Hepatocyte (in vitro differentiated cells): ENCODE measurements at regions not wholly inside any gene's neighbourhood (a gene's known extent, or its start where the extent isn't known, plus 50 kb on each side); places are given as distances from the start of the nearest gene placed in this dataset.

ENCODE experiments used
- DNase-seq: peaks from one replicate; pipeline ENCODE4 v3.0.0-alpha.2; 2016; ENCODE audit warnings: low spot score
- H2AFZ ChIP-seq: fragments of 200-600 bp; sonication (generic); 2 replicates; pipeline ENCODE4 v1.6.0; 2016; ENCODE audit warnings: antibody characterized with exemption, mild to moderate bottlenecking
- H3K27ac ChIP-seq: fragments of 200-600 bp; sonication (generic); 2 replicates; pipeline ENCODE4 v1.5.1; 2016; ENCODE audit warnings: mild to moderate bottlenecking
- H3K27me3 ChIP-seq: fragments of 200-600 bp; sonication (generic); 2 replicates; pipeline ENCODE4 v1.6.1; 2016
- H3K36me3 ChIP-seq: fragments of 200-600 bp; sonication (generic); replicated peaks from 2 replicates; pipeline ENCODE4 v1.5.1; 2016; ENCODE audit warnings: low read depth; ENCODE audit not compliant: insufficient read depth
- H3K4me1 ChIP-seq: fragments of 200-600 bp; sonication (generic); 2 replicates; pipeline ENCODE4 v1.5.1; 2016; ENCODE audit warnings: mild to moderate bottlenecking, moderate library complexity; ENCODE audit not compliant: insufficient read depth
- H3K4me2 ChIP-seq: fragments of 200-600 bp; sonication (generic); 2 replicates; pipeline ENCODE4 v1.6.0; 2016
- H3K4me3 ChIP-seq: fragments of 200-600 bp; sonication (generic); 2 replicates; pipeline ENCODE4 v1.5.1; 2016; ENCODE audit warnings: mild to moderate bottlenecking
- H3K79me2 ChIP-seq: fragments of 200-600 bp; sonication (generic); 2 replicates; pipeline ENCODE4 v1.6.0; 2017; ENCODE audit warnings: mild to moderate bottlenecking
- H3K9me2 ChIP-seq: fragments of 200-600 bp; sonication (generic); replicated peaks from 2 replicates; pipeline ENCODE4 v1.6.0; 2017; ENCODE audit warnings: mild to moderate bottlenecking; ENCODE audit not compliant: insufficient read depth
- H3K9me3 ChIP-seq: fragments of 200-600 bp; sonication (generic); 2 replicates; pipeline ENCODE4 v1.5.1; 2016; ENCODE audit warnings: low read depth, mild to moderate bottlenecking
- H4K20me1 ChIP-seq: fragments of 200-600 bp; sonication (generic); 2 replicates; pipeline ENCODE4 v1.6.0; 2016; ENCODE audit warnings: mild to moderate bottlenecking; ENCODE audit not compliant: insufficient read depth, poor library complexity, severe bottlenecking
- CTCF ChIP-seq: fragments of 200-600 bp; sonication (generic); IDR thresholded peaks from 2 replicates; pipeline ENCODE4 v1.5.1; 2016; ENCODE audit warnings: antibody characterized with exemption, mild to moderate bottlenecking; ENCODE audit not compliant: poor library complexity
- EZH2 ChIP-seq: fragments of 200-600 bp; sonication (generic); IDR thresholded peaks from 2 replicates; pipeline ENCODE4 v1.6.1; 2016; ENCODE audit warnings: antibody characterized with exemption, mild to moderate bottlenecking, borderline replicate concordance
- EZH2phosphoT487 ChIP-seq: fragments of 200-600 bp; sonication (generic); IDR thresholded peaks from one replicate; pipeline ENCODE4 v1.6.1; 2018; ENCODE audit warnings: antibody characterized with exemption, mild to moderate bottlenecking, low read depth, moderate library complexity; ENCODE audit not compliant: unreplicated experiment, severe bottlenecking
- WGBS: methylation state at CpG from one replicate; pipeline ENCODE4 v1.1.6; 2016; ENCODE audit warnings: low lambda C conversion rate; ENCODE audit errors: missing lambda C conversion rate; 5-methylcytosine and 5-hydroxymethylcytosine counted together

DNA sequence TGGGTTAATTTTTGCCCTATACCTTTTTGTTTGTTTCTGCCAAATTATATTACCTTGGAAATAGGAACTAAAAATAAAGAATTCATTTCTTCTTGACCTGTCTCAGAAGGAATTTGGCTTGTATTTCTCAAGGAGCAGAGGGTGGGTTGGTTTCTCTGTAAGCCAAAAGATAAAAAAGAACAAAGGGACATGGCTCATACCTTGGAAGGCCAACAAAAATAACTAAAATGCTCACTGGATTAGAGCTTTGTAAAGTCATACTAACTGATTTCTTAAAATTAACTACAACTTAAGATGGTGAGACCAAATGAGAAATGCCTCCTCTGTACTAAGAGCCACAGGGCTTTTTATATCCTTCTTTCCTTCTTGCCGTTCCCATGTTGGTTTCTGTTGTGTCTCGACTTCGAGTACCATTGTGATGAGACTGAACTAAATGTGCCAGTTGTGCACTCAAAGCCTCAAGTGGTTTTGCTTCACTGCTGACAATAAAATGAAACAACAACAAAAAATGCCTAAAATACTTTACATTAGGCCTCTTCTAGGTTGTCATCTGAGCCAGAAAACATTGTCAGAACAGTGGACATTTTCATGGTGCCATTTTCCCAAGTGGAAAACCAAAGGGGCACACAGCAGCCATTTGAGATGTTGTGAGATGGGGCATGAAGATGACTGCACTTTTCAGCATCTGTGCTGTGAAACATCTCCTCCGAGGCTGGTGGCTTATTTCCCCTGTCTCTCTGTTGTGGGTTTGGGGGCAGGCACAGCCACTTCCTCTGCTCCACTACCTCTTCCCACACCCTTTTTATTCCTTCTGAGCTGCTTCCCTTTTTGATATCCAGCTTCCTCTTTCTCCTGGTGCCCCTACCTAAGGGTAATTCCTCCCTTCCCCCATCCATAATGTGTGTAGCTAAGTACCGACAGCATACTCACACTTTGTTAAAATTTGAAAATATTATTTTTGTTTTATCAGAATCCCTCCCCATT, 51.8 kb upstream of the AGR3 start:
- Histone ChIP-seq H3K27ac (no peak overlapping the region), H3K4me2 (no peak overlapping the region), H3K27me3 (no peaks in the 10 kb centered on the region), H3K9me2 (no peaks in the 10 kb centered on the region), H3K79me2 (no peaks in the 10 kb centered on the region), H3K9me3 (no peaks in the 10 kb centered on the region), H3K4me1 (no peaks in the 10 kb centered on the region), H4K20me1 (no peaks in the 10 kb centered on the region), H3K4me3 (no peak overlapping the region), H2AFZ (no peak overlapping the region), H3K36me3 (no peaks in the 10 kb centered on the region)
- TF ChIP-seq EZH2 (no peak), CTCF (no peak), EZH2phosphoT487 (no peak)
- WGBS = 87% methylated on average over 5 of the region's 5 CpGs
- no peak for DNase-seq

DNA sequence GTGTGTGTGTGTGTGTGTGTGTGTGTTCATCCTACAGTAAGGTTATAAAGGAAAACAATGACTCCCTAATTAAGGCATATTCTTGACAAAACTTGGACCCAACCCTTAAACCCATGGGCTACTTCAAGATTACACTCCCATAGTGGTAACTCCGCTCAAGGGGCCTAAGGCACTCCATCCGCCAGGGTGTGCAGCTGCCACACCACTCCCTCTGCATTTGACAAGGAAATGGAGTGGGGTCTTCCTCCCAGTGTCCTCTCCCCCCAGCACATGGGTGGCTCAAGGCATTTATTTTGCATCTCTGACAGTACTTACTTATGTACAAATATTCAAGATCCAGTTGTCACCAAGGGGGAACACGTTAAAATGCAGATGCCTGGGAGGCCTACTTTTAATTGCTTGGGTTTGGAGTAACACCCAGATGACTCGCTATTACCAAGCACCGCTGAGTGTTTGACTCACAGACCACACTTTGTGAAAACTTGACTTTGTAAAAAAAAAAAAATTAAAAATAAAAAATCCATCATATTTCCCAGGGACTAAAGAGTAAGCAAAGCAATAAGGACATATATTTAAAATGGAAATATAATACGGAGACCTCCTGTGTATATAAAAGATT, 53.0 kb upstream of the AGR3 start:
- H3K27ac ChIP-seq = no peak overlapping the region
- no peak overlapping the region for H3K4me2 ChIP-seq
- no peak for DNase-seq
- H3K4me1 ChIP-seq = no peaks in the 10 kb centered on the region
- no peaks in the 10 kb centered on the region for H4K20me1 ChIP-seq
- WGBS = 90% methylated on average over 6 of the region's 6 CpGs
- H3K79me2 ChIP-seq = no peaks in the 10 kb centered on the region
- H2AFZ ChIP-seq = no peak overlapping the region
- TF ChIP-seq EZH2 (no peak), EZH2phosphoT487 (no peak), CTCF (no peak)
- H3K9me2 ChIP-seq = no peaks in the 10 kb centered on the region
- no peaks in the 10 kb centered on the region for H3K9me3 ChIP-seq
- no peaks in the 10 kb centered on the region for H3K36me3 ChIP-seq
- no peaks in the 10 kb centered on the region for H3K27me3 ChIP-seq
- H3K4me3 ChIP-seq = no peak overlapping the region

GRCh38 chr7:16935341-16935735, 53.6 kb upstream of the AGR3 start:
- Histone ChIP-seq H3K9me3 (no peaks in the 10 kb centered on the region), H3K9me2 (no peaks in the 10 kb centered on the region), H3K79me2 (no peaks in the 10 kb centered on the region), H3K36me3 (no peaks in the 10 kb centered on the region), H4K20me1 (no peaks in the 10 kb centered on the region), H3K27me3 (no peaks in the 10 kb centered on the region), H3K4me2 (no peak overlapping the region), H3K4me1 (no peaks in the 10 kb centered on the region), H3K27ac (no peak overlapping the region), H2AFZ (no peak overlapping the region), H3K4me3 (no peak overlapping the region)
- 100% methylated on average over 1 of the region's 1 CpG for WGBS
- DNase-seq = no peak
- TF ChIP-seq EZH2phosphoT487 (no peak), CTCF (no peak), EZH2 (no peak)
